ENCODE measurements at regions not wholly inside any gene's neighbourhood (a gene's known extent, or its start where the extent isn't known, plus 50 kb on each side); places are given as distances from the start of the nearest gene placed in this dataset.

GRCh38 chr5:84794486-84795035 lies 409.9 kb upstream of the EDIL3 start:
- Histone ChIP-seq H3K27me3 (ENCODE audit: control insufficient read depth in 3 of 3, insufficient read depth in 3 of 3, low read depth in 1 of 3, low read length in 3 of 3) (no peaks in the 10 kb centered on the region), H2AK5ac (ENCODE audit: low read depth, low read length) (no peak overlapping the region), H3K9ac (ENCODE audit: low read depth, low read length, poor library complexity) (no peak overlapping the region), H2AFZ (ENCODE audit: low read length) (no peak overlapping the region), H3K4me3 (ENCODE audit: low read length in 2 of 2) (no peak overlapping the region), H2BK15ac (ENCODE audit: low read length) (no peak overlapping the region), H2BK120ac (ENCODE audit: low read depth, low read length) (no peak overlapping the region), H3K79me1 (ENCODE audit: low read depth, low read length) (no peaks in the 10 kb centered on the region), H3K23ac (ENCODE audit: low read depth, low read length, poor library complexity) (no peak overlapping the region), H3K4me2 (ENCODE audit: insufficient read depth, low read length, poor library complexity, severe bottlenecking) (no peak overlapping the region), H2BK5ac (ENCODE audit: low read length) (no peak overlapping the region), H3K4me1 (ENCODE audit: control insufficient read depth in 2 of 2, insufficient read depth in 1 of 2, low read depth in 1 of 2, low read length in 2 of 2) (no peaks in the 10 kb centered on the region), H4K91ac (ENCODE audit: low read depth, low read length, poor library complexity) (no peak overlapping the region), H3K18ac (ENCODE audit: low read length) (no peak overlapping the region), H3K4ac (ENCODE audit: low read length) (no peak overlapping the region), H3K36me3 (replicated peaks in 1 of 2; ENCODE audit: control insufficient read depth in 2 of 2, insufficient read depth in 2 of 2, low read length in 2 of 2) (no peaks in the 10 kb centered on the region), H3K14ac (ENCODE audit: low read length) (no peak overlapping the region), H3K27ac (replicated peaks; ENCODE audit: low read length) (no peak overlapping the region), H3K9me3 (replicated peaks in 1 of 2; ENCODE audit: control insufficient read depth in 2 of 2, insufficient read depth in 1 of 2, low read depth in 1 of 2, low read length in 2 of 2) (no peaks in the 10 kb centered on the region), H2BK12ac (ENCODE audit: low read length) (no peak overlapping the region), H4K8ac (ENCODE audit: low read depth, low read length) (no peak overlapping the region)
- no peak for DNase-seq (ENCODE audit: low spot score)
- WGBS, 2 donors (ENCODE audit: extremely low coverage in 2 of 2, insufficient read length in 2 of 2, insufficient replicate concordance in 1 of 2) = no CpG with 5 or more reads among the region's 2 CpGs

GRCh38 chr5:84791730-84792129 lies 407.1 kb upstream of the EDIL3 start:
- Histone ChIP-seq H3K4ac (ENCODE audit: low read length) (no peak overlapping the region), H3K9me3 (replicated peaks in 1 of 2; ENCODE audit: control insufficient read depth in 2 of 2, insufficient read depth in 1 of 2, low read depth in 1 of 2, low read length in 2 of 2) (no peaks in the 10 kb centered on the region), H2BK15ac (ENCODE audit: low read length) (no peak overlapping the region), H2BK12ac (ENCODE audit: low read length) (no peak overlapping the region), H2AFZ (ENCODE audit: low read length) (no peak overlapping the region), H3K4me1 (ENCODE audit: control insufficient read depth in 2 of 2, insufficient read depth in 1 of 2, low read depth in 1 of 2, low read length in 2 of 2) (no peaks in the 10 kb centered on the region), H3K23ac (ENCODE audit: low read depth, low read length, poor library complexity) (no peak overlapping the region), H3K36me3 (replicated peaks in 1 of 2; ENCODE audit: control insufficient read depth in 2 of 2, insufficient read depth in 2 of 2, low read length in 2 of 2) (no peaks in the 10 kb centered on the region), H2AK5ac (ENCODE audit: low read depth, low read length) (no peak overlapping the region), H3K79me1 (ENCODE audit: low read depth, low read length) (no peaks in the 10 kb centered on the region), H3K27me3 (ENCODE audit: control insufficient read depth in 3 of 3, insufficient read depth in 3 of 3, low read depth in 1 of 3, low read length in 3 of 3) (no peaks in the 10 kb centered on the region), H2BK5ac (ENCODE audit: low read length) (no peak overlapping the region), H3K9ac (ENCODE audit: low read depth, low read length, poor library complexity) (no peak overlapping the region), H3K14ac (ENCODE audit: low read length) (no peak overlapping the region), H4K91ac (ENCODE audit: low read depth, low read length, poor library complexity) (no peak overlapping the region), H3K4me3 (ENCODE audit: low read length in 2 of 2) (no peak overlapping the region), H2BK120ac (ENCODE audit: low read depth, low read length) (no peak overlapping the region), H4K8ac (ENCODE audit: low read depth, low read length) (no peak overlapping the region), H3K18ac (ENCODE audit: low read length) (no peak overlapping the region), H3K27ac (replicated peaks; ENCODE audit: low read length) (no peak overlapping the region), H3K4me2 (ENCODE audit: insufficient read depth, low read length, poor library complexity, severe bottlenecking) (no peak overlapping the region)
- no peak for DNase-seq (ENCODE audit: low spot score)
- WGBS, 2 donors (ENCODE audit: extremely low coverage in 2 of 2, insufficient read length in 2 of 2, insufficient replicate concordance in 1 of 2) = no CpG with 5 or more reads among the region's 3 CpGs

- Histone ChIP-seq H2BK120ac (ENCODE audit: low read depth, low read length) (no peak overlapping the region), H2BK5ac (ENCODE audit: low read length) (no peak overlapping the region), H3K9ac (ENCODE audit: low read depth, low read length, poor library complexity) (no peak overlapping the region), H3K23ac (ENCODE audit: low read depth, low read length, poor library complexity) (no peak overlapping the region), H4K91ac (ENCODE audit: low read depth, low read length, poor library complexity) (no peak overlapping the region), H4K8ac (ENCODE audit: low read depth, low read length) (no peak overlapping the region), H2BK15ac (ENCODE audit: low read length) (no peak overlapping the region), H3K4me3 (ENCODE audit: low read length in 2 of 2) (no peak overlapping the region), H2AFZ (ENCODE audit: low read length) (no peak overlapping the region), H3K4me1 (ENCODE audit: control insufficient read depth in 2 of 2, insufficient read depth in 1 of 2, low read depth in 1 of 2, low read length in 2 of 2) (no peaks in the 10 kb centered on the region), H3K14ac (ENCODE audit: low read length) (no peak overlapping the region), H3K18ac (ENCODE audit: low read length) (no peak overlapping the region), H3K4ac (ENCODE audit: low read length) (no peak overlapping the region), H2BK12ac (ENCODE audit: low read length) (no peak overlapping the region), H3K4me2 (ENCODE audit: insufficient read depth, low read length, poor library complexity, severe bottlenecking) (no peak overlapping the region), H2AK5ac (ENCODE audit: low read depth, low read length) (no peak overlapping the region), H3K27me3 (ENCODE audit: control insufficient read depth in 3 of 3, insufficient read depth in 3 of 3, low read depth in 1 of 3, low read length in 3 of 3) (no peaks in the 10 kb centered on the region), H3K27ac (replicated peaks; ENCODE audit: low read length) (no peak overlapping the region), H3K79me1 (ENCODE audit: low read depth, low read length) (no peaks in the 10 kb centered on the region), H3K9me3 (replicated peaks in 1 of 2; ENCODE audit: control insufficient read depth in 2 of 2, insufficient read depth in 1 of 2, low read depth in 1 of 2, low read length in 2 of 2) (no peaks in the 10 kb centered on the region), H3K36me3 (replicated peaks in 1 of 2; ENCODE audit: control insufficient read depth in 2 of 2, insufficient read depth in 2 of 2, low read length in 2 of 2) (no peaks in the 10 kb centered on the region)
- DNase-seq (ENCODE audit: low spot score) = no peak
These were observed 406.5 kb upstream of the EDIL3 start for GRCh38 chr5:84791138-84791537.

GRCh38 chr5:84790406-84790805 lies 405.7 kb upstream of the EDIL3 start:
- H3K36me3 ChIP-seq (replicated peaks in 1 of 2; ENCODE audit: control insufficient read depth in 2 of 2, insufficient read depth in 2 of 2, low read length in 2 of 2) = no peaks in the 10 kb centered on the region
- no peak overlapping the region for H2AK5ac ChIP-seq (ENCODE audit: low read depth, low read length)
- no CpG with 5 or more reads among the region's 1 CpG for WGBS, 2 donors (ENCODE audit: extremely low coverage in 2 of 2, insufficient read length in 2 of 2, insufficient replicate concordance in 1 of 2)
- H4K8ac ChIP-seq (ENCODE audit: low read depth, low read length) = no peak overlapping the region
- H3K4me2 ChIP-seq (ENCODE audit: insufficient read depth, low read length, poor library complexity, severe bottlenecking) = no peak overlapping the region
- H2AFZ ChIP-seq (ENCODE audit: low read length) = no peak overlapping the region
- no peak overlapping the region for H2BK15ac ChIP-seq (ENCODE audit: low read length)
- H2BK12ac ChIP-seq (ENCODE audit: low read length) = no peak overlapping the region
- H3K4me3 ChIP-seq (ENCODE audit: low read length in 2 of 2) = no peak overlapping the region
- no peak overlapping the region for H3K23ac ChIP-seq (ENCODE audit: low read depth, low read length, poor library complexity)
- no peak overlapping the region for H3K18ac ChIP-seq (ENCODE audit: low read length)
- no peaks in the 10 kb centered on the region for H3K9me3 ChIP-seq (replicated peaks in 1 of 2; ENCODE audit: control insufficient read depth in 2 of 2, insufficient read depth in 1 of 2, low read depth in 1 of 2, low read length in 2 of 2)
- no peaks in the 10 kb centered on the region for H3K27me3 ChIP-seq (ENCODE audit: control insufficient read depth in 3 of 3, insufficient read depth in 3 of 3, low read depth in 1 of 3, low read length in 3 of 3)
- no peak overlapping the region for H3K27ac ChIP-seq (replicated peaks; ENCODE audit: low read length)
- H2BK120ac ChIP-seq (ENCODE audit: low read depth, low read length) = no peak overlapping the region
- H2BK5ac ChIP-seq (ENCODE audit: low read length) = no peak overlapping the region
- no peak overlapping the region for H4K91ac ChIP-seq (ENCODE audit: low read depth, low read length, poor library complexity)
- no peak for DNase-seq (ENCODE audit: low spot score)
- no peaks in the 10 kb centered on the region for H3K79me1 ChIP-seq (ENCODE audit: low read depth, low read length)
- no peak overlapping the region for H3K9ac ChIP-seq (ENCODE audit: low read depth, low read length, poor library complexity)
- no peak overlapping the region for H3K4ac ChIP-seq (ENCODE audit: low read length)
- no peaks in the 10 kb centered on the region for H3K4me1 ChIP-seq (ENCODE audit: control insufficient read depth in 2 of 2, insufficient read depth in 1 of 2, low read depth in 1 of 2, low read length in 2 of 2)
- no peak overlapping the region for H3K14ac ChIP-seq (ENCODE audit: low read length)
